IPS-18a (cell line): ENCODE measurements at regions not wholly inside any gene's neighbourhood (a gene's known extent, or its start where the extent isn't known, plus 50 kb on each side); places are given as distances from the start of the nearest gene placed in this dataset.

Experiments
- H3K27ac ChIP-seq: one replicate; pipeline ENCODE4 v1.5.1; 2013; ENCODE audit warnings: low read length
- H3K27me3 ChIP-seq: one replicate; pipeline ENCODE4 v1.6.1; 2013; ENCODE audit warnings: mild to moderate bottlenecking, low read length; ENCODE audit not compliant: control insufficient read depth, insufficient read depth
- H3K36me3 ChIP-seq: one replicate; pipeline ENCODE4 v1.6.1; 2013; ENCODE audit warnings: low read depth, low read length; ENCODE audit not compliant: control insufficient read depth
- H3K4me1 ChIP-seq: one replicate; pipeline ENCODE4 v1.6.1; 2013; ENCODE audit warnings: low read depth, low read length; ENCODE audit not compliant: control insufficient read depth
- H3K4me3 ChIP-seq: one replicate; pipeline ENCODE4 v1.5.1; 2013; ENCODE audit warnings: low read length
- H3K9ac ChIP-seq: one replicate; pipeline ENCODE4 v1.6.1; 2013; ENCODE audit warnings: mild to moderate bottlenecking, low read length, moderate library complexity
- H3K9me3 ChIP-seq: one replicate; pipeline ENCODE4 v1.6.1; 2013; ENCODE audit warnings: low read depth, low read length; ENCODE audit not compliant: control insufficient read depth

- H3K4me1 ChIP-seq, result no peaks in the 10 kb centered on the region
These were observed 50.8 kb upstream of the BEND6 start for GRCh38 chr6:56904068-56904467.

GRCh38 chr6:56902641-56903464 is 52.1 kb upstream of the BEND6 start:
- Histone ChIP-seq H3K9me3 (no peaks in the 10 kb centered on the region), H3K9ac (no peak overlapping the region), H3K4me1 (no peaks in the 10 kb centered on the region), H3K27me3 (no peaks in the 10 kb centered on the region), H3K27ac (no peak overlapping the region), H3K36me3 (no peaks in the 10 kb centered on the region), H3K4me3 (no peak overlapping the region)

More at GRCh38 chr6:56904068-56904467, 50.8 kb upstream of the BEND6 start:
- no peaks in the 10 kb centered on the region for H3K9me3 ChIP-seq
- no peaks in the 10 kb centered on the region for H3K27me3 ChIP-seq
- H3K27ac ChIP-seq, result no peak overlapping the region
- no peaks in the 10 kb centered on the region for H3K36me3 ChIP-seq
- no peak overlapping the region for H3K9ac ChIP-seq
- H3K4me3 ChIP-seq, result no peak overlapping the region

GRCh38 chr6:56900784-56901183 is 54.1 kb upstream of the BEND6 start:
- Histone ChIP-seq H3K9me3 (no peaks in the 10 kb centered on the region), H3K27me3 (no peaks in the 10 kb centered on the region), H3K4me3 (no peak overlapping the region), H3K36me3 (no peaks in the 10 kb centered on the region), H3K27ac (no peak overlapping the region), H3K9ac (no peak overlapping the region), H3K4me1 (no peaks in the 10 kb centered on the region)

GRCh38 chr6:56899753-56900152 is 55.2 kb upstream of the BEND6 start:
- H3K27ac ChIP-seq, result no peak overlapping the region

GRCh38 chr6:56899311-56899710 is 55.6 kb upstream of the BEND6 start:
- H3K27me3 ChIP-seq, result no peaks in the 10 kb centered on the region
- H3K9me3 ChIP-seq, result no peaks in the 10 kb centered on the region
- no peaks in the 10 kb centered on the region for H3K36me3 ChIP-seq
- H3K9ac ChIP-seq, result no peak overlapping the region
- H3K27ac ChIP-seq, result no peak overlapping the region
- H3K4me1 ChIP-seq, result no peaks in the 10 kb centered on the region
- no peak overlapping the region for H3K4me3 ChIP-seq

More at GRCh38 chr6:56899753-56900152, 55.2 kb upstream of the BEND6 start:
- H3K27me3 ChIP-seq, result no peaks in the 10 kb centered on the region
- H3K9ac ChIP-seq, result no peak overlapping the region
- no peaks in the 10 kb centered on the region for H3K9me3 ChIP-seq
- H3K4me1 ChIP-seq, result no peaks in the 10 kb centered on the region
- no peak overlapping the region for H3K4me3 ChIP-seq
- no peaks in the 10 kb centered on the region for H3K36me3 ChIP-seq

- Histone ChIP-seq H3K9me3 (no peaks in the 10 kb centered on the region), H3K4me1 (no peaks in the 10 kb centered on the region), H3K4me3 (no peak overlapping the region), H3K27ac (no peak overlapping the region), H3K27me3 (no peaks in the 10 kb centered on the region), H3K36me3 (no peaks in the 10 kb centered on the region), H3K9ac (no peak overlapping the region)
These were observed 56.9 kb upstream of the BEND6 start for GRCh38 chr6:56897789-56898529.

- no peaks in the 10 kb centered on the region for H3K9me3 ChIP-seq
- no peak overlapping the region for H3K4me3 ChIP-seq
- no peak overlapping the region for H3K27ac ChIP-seq
- H3K4me1 ChIP-seq, result peaks cover 4% of the 10 kb centered on the region
- H3K9ac ChIP-seq, result no peak overlapping the region
- H3K36me3 ChIP-seq, result no peaks in the 10 kb centered on the region
- no peaks in the 10 kb centered on the region for H3K27me3 ChIP-seq
These were observed 63.2 kb upstream of the BEND6 start for GRCh38 chr6:56891754-56892153.

- Histone ChIP-seq H3K9me3 (no peaks in the 10 kb centered on the region), H3K36me3 (no peaks in the 10 kb centered on the region), H3K27ac (no peak overlapping the region), H3K4me3 (no peak overlapping the region), H3K9ac (no peak overlapping the region), H3K4me1 (peaks cover 4% of the 10 kb centered on the region), H3K27me3 (no peaks in the 10 kb centered on the region)
These were observed 64.1 kb upstream of the BEND6 start for GRCh38 chr6:56890683-56891429.

- Histone ChIP-seq H3K9ac (no peak overlapping the region), H3K4me3 (no peak overlapping the region), H3K27ac (no peak overlapping the region)
These were observed 64.8 kb upstream of the BEND6 start for GRCh38 chr6:56890066-56890465.

GRCh38 chr6:56889492-56889891 is 65.4 kb upstream of the BEND6 start:
- peaks cover 4% of the 10 kb centered on the region for H3K4me1 ChIP-seq

More at GRCh38 chr6:56890066-56890465, 64.8 kb upstream of the BEND6 start:
- no peaks in the 10 kb centered on the region for H3K9me3 ChIP-seq
- H3K36me3 ChIP-seq, result no peaks in the 10 kb centered on the region
- peaks cover 4% of the 10 kb centered on the region for H3K4me1 ChIP-seq
- no peaks in the 10 kb centered on the region for H3K27me3 ChIP-seq

GRCh38 chr6:56888687-56889086 is 66.2 kb upstream of the BEND6 start:
- H3K4me1 ChIP-seq, result peaks cover 4% of the 10 kb centered on the region
- no peaks in the 10 kb centered on the region for H3K9me3 ChIP-seq
- no peak overlapping the region for H3K27ac ChIP-seq
- no peak overlapping the region for H3K4me3 ChIP-seq
- no peaks in the 10 kb centered on the region for H3K36me3 ChIP-seq
- H3K27me3 ChIP-seq, result no peaks in the 10 kb centered on the region
- no peak overlapping the region for H3K9ac ChIP-seq

More at GRCh38 chr6:56889492-56889891, 65.4 kb upstream of the BEND6 start:
- Histone ChIP-seq H3K9me3 (no peaks in the 10 kb centered on the region), H3K4me3 (no peak overlapping the region), H3K36me3 (no peaks in the 10 kb centered on the region), H3K27ac (no peak overlapping the region), H3K27me3 (no peaks in the 10 kb centered on the region), H3K9ac (no peak overlapping the region)
